H9 (cell line): ENCODE measurements at regions not wholly inside any gene's neighbourhood (a gene's known extent, or its start where the extent isn't known, plus 50 kb on each side); places are given as distances from the start of the nearest gene placed in this dataset.

Experiments used
- DNase-seq: peaks from one replicate; pipeline ENCODE4 v3.0.0-alpha.2; 2017
- H2AFZ ChIP-seq: one replicate; pipeline ENCODE4 v1.6.1; 2013; ENCODE audit warnings: mild to moderate bottlenecking, low read length, control low read depth, moderate library complexity
- H2AK5ac ChIP-seq: 2 replicates; pipeline ENCODE4 v1.6.1; 2013; ENCODE audit warnings: low read length, control low read depth, mixed read lengths; ENCODE audit not compliant: insufficient read length
- H2BK120ac ChIP-seq: one replicate; pipeline ENCODE4 v1.6.1; 2013; ENCODE audit warnings: low read depth, mild to moderate bottlenecking, low read length, control low read depth, inconsistent platforms; ENCODE audit not compliant: poor library complexity, severe bottlenecking
- H2BK12ac ChIP-seq: 2 replicates; pipeline ENCODE4 v1.6.1; 2013; ENCODE audit warnings: low read length, control low read depth, mixed read lengths, low read depth; ENCODE audit not compliant: insufficient read length
- H2BK15ac ChIP-seq: 2 replicates; pipeline ENCODE4 v1.6.1; 2013; ENCODE audit warnings: low read depth, low read length, control low read depth
- H2BK20ac ChIP-seq: one replicate; pipeline ENCODE4 v1.6.1; 2013; ENCODE audit warnings: low read depth, mild to moderate bottlenecking, low read length, control low read depth, inconsistent platforms; ENCODE audit not compliant: poor library complexity, severe bottlenecking
- H2BK5ac ChIP-seq: 2 replicates; pipeline ENCODE4 v1.6.1; 2013; ENCODE audit warnings: low read length, control low read depth, mixed read lengths; ENCODE audit not compliant: insufficient read length
- H3K14ac ChIP-seq: 2 replicates; pipeline ENCODE4 v1.6.1; 2013; ENCODE audit warnings: low read length, control low read depth; ENCODE audit not compliant: insufficient read depth
- H3K18ac ChIP-seq: 2 replicates; pipeline ENCODE4 v1.6.1; 2013; ENCODE audit warnings: low read depth, mild to moderate bottlenecking, mixed read lengths, low read length, control low read depth; ENCODE audit not compliant: insufficient read length
- H3K23ac ChIP-seq: 2 replicates; pipeline ENCODE4 v1.6.1; 2013; ENCODE audit warnings: low read length, control low read depth, mixed read lengths, low read depth; ENCODE audit not compliant: insufficient read length
- H3K23me2 ChIP-seq: 2 replicates; pipeline ENCODE4 v1.6.1; 2013; ENCODE audit warnings: low read depth, mild to moderate bottlenecking, mixed read lengths, low read length, control low read depth; ENCODE audit not compliant: insufficient read length, poor library complexity, severe bottlenecking
- H3K27ac ChIP-seq: 2 replicates; pipeline ENCODE4 v1.5.1; 2013; ENCODE audit warnings: low read length, control low read depth, mixed read lengths, low read depth; ENCODE audit not compliant: insufficient read length
- H3K27me3 ChIP-seq: 2 replicates; pipeline ENCODE4 v1.6.1; 2013; ENCODE audit warnings: low read length, control low read depth, inconsistent platforms; ENCODE audit not compliant: insufficient read depth
- H3K4ac ChIP-seq: 2 replicates; pipeline ENCODE4 v1.6.1; 2013; ENCODE audit warnings: low read depth, mild to moderate bottlenecking, control low read depth, inconsistent platforms, low read length, moderate library complexity
- H3K4me1 ChIP-seq: 2 replicates; pipeline ENCODE4 v1.6.1; 2013; ENCODE audit warnings: low read length, control low read depth, inconsistent platforms; ENCODE audit not compliant: insufficient read depth
- H3K4me2 ChIP-seq: 2 replicates; pipeline ENCODE4 v1.6.1; 2013; ENCODE audit warnings: low read length, control low read depth, mixed read lengths; ENCODE audit not compliant: insufficient read length, insufficient read depth
- H3K56ac ChIP-seq: 2 replicates; pipeline ENCODE4 v1.6.1; 2013; ENCODE audit warnings: low read depth, mild to moderate bottlenecking, mixed read lengths, low read length, control low read depth; ENCODE audit not compliant: insufficient read length
- H3K79me1 ChIP-seq: 2 replicates; pipeline ENCODE4 v1.6.1; 2013; ENCODE audit warnings: low read depth, mild to moderate bottlenecking, moderate library complexity, low read length, control low read depth, inconsistent platforms; ENCODE audit not compliant: insufficient read depth, poor library complexity, severe bottlenecking
- H3K79me2 ChIP-seq: 2 replicates; pipeline ENCODE4 v1.6.1; 2013; ENCODE audit warnings: low read length, control low read depth, inconsistent platforms; ENCODE audit not compliant: insufficient read depth
- H3K9ac ChIP-seq: 2 replicates; pipeline ENCODE4 v1.6.1; 2013; ENCODE audit warnings: low read length, control low read depth, mixed read lengths; ENCODE audit not compliant: insufficient read length; ENCODE audit errors: extremely low read depth
- H3K9me3 ChIP-seq: one replicate; pipeline ENCODE4 v1.6.1; 2013; ENCODE audit warnings: low read depth, low read length, inconsistent platforms; ENCODE audit not compliant: control insufficient read depth
- H3T11ph ChIP-seq: one replicate; pipeline ENCODE4 v1.6.1; 2013; ENCODE audit warnings: mild to moderate bottlenecking, low read length, control low read depth, inconsistent platforms
- H4K20me1 ChIP-seq: one replicate; pipeline ENCODE4 v1.6.1; 2013; ENCODE audit not compliant: control insufficient read depth, insufficient read length, insufficient read depth
- H4K5ac ChIP-seq: 2 replicates; pipeline ENCODE4 v1.6.1; 2013; ENCODE audit warnings: low read depth, mild to moderate bottlenecking, mixed read lengths, low read length, control low read depth; ENCODE audit not compliant: insufficient read length
- H4K8ac ChIP-seq: replicated peaks from 2 replicates; pipeline ENCODE4 v1.6.1; 2013; ENCODE audit warnings: low read length, control low read depth, mixed read lengths, low read depth; ENCODE audit not compliant: insufficient read length
- H4K91ac ChIP-seq: 2 replicates; pipeline ENCODE4 v1.6.1; 2013; ENCODE audit warnings: low read depth, mild to moderate bottlenecking, moderate library complexity, mixed read lengths, low read length, control low read depth; ENCODE audit not compliant: insufficient read length
- H3K27ac Mint-ChIP-seq, 3 experiments: 2 replicates in 2 of 3; 3 replicates in 1 of 3; pipeline ENCODE4 v1.8.0; 2020 to 2021; ENCODE audit warnings: mixed read lengths in 3 of 3, mild to moderate bottlenecking in 1 of 3, moderate library complexity in 1 of 3
- H3K27me3 Mint-ChIP-seq: 2 replicates; pipeline ENCODE4 v1.8.0; 2021; ENCODE audit warnings: low read depth, mild to moderate bottlenecking, moderate library complexity, mixed read lengths
- H3K36me3 Mint-ChIP-seq, 3 experiments: 2 replicates in 2 of 3; 3 replicates in 1 of 3; pipeline ENCODE4 v1.8.0; 2020 to 2021; ENCODE audit warnings: low read depth in 3 of 3, mixed read lengths in 3 of 3; ENCODE audit not compliant: insufficient read depth in 1 of 3
- H3K4me1 Mint-ChIP-seq, 2 experiments: 2 replicates each; pipeline ENCODE4 v1.8.0; 2020; ENCODE audit warnings: mixed read lengths in 2 of 2
- H3K4me3 Mint-ChIP-seq, 2 experiments: 2 replicates in 1 of 2; 3 replicates in 1 of 2; pipeline ENCODE4 v1.8.0; 2020 to 2021; ENCODE audit warnings: mild to moderate bottlenecking in 2 of 2, mixed read lengths in 2 of 2, moderate library complexity in 1 of 2
- H3K9me3 Mint-ChIP-seq, 2 experiments: 2 replicates in 1 of 2; 3 replicates in 1 of 2; pipeline ENCODE4 v1.8.0; 2020; ENCODE audit warnings: mild to moderate bottlenecking in 2 of 2, mixed read lengths in 2 of 2, moderate library complexity in 1 of 2
- CTCF ChIP-seq: fragments of 200-600 bp; sonication (generic); conservative IDR thresholded peaks from 3 replicates; pipeline ENCODE4 v1.8.0; 2021; ENCODE audit warnings: antibody characterized with exemption, mild to moderate bottlenecking
- WGBS: extraction: QIAGEN DNeasy Blood & Tissue Kit; methylation state at CpG from one replicate; pipeline ENCODE4 v1.1.7; 2013; ENCODE audit warnings: missing lambda C conversion rate, low lambda C conversion rate, mixed read lengths; ENCODE audit not compliant: insufficient read length; ENCODE audit errors: extremely low coverage; 5-methylcytosine and 5-hydroxymethylcytosine counted together

- H3K23ac ChIP-seq = no peak overlapping the region
- no peaks in the 10 kb centered on the region for H3K9me3 ChIP-seq
- peaks cover 3 to 6% of the 10 kb centered on the region in 2 experiments; a peak in 4 of 5 replicates for H3K9me3 Mint-ChIP-seq
- H3K23me2 ChIP-seq = no peaks in the 10 kb centered on the region
- H3K4me1 Mint-ChIP-seq = no peaks in the 10 kb centered on the region; a peak in 1 of 4 replicates
- H3T11ph ChIP-seq = no peak overlapping the region
- H4K20me1 ChIP-seq = no peaks in the 10 kb centered on the region
- H4K91ac ChIP-seq = no peak overlapping the region
- H3K4me3 Mint-ChIP-seq = no peak overlapping the region
- no peak overlapping the region for H4K5ac ChIP-seq
- no peak overlapping the region for H2BK12ac ChIP-seq
- H3K27me3 Mint-ChIP-seq = peaks cover 15% of the 10 kb centered on the region
- no peaks in the 10 kb centered on the region for H3K27me3 ChIP-seq
- no peak for TF ChIP-seq CTCF
- H3K79me1 ChIP-seq = no peaks in the 10 kb centered on the region
- H3K4me2 ChIP-seq = no peak overlapping the region
- no peak overlapping the region for H3K56ac ChIP-seq
- H3K14ac ChIP-seq = no peak overlapping the region
- no peak for DNase-seq
- H4K8ac ChIP-seq = no peak overlapping the region
- H2BK120ac ChIP-seq = no peak overlapping the region
- no peak overlapping the region for H2AFZ ChIP-seq
- no CpG with 5 or more reads among the region's 1 CpG for WGBS
- no peak overlapping the region for H3K4ac ChIP-seq
- no peak overlapping the region for H2BK5ac ChIP-seq
- H2AK5ac ChIP-seq = no peak overlapping the region
- no peak overlapping the region for H3K18ac ChIP-seq
- no peak overlapping the region for H3K9ac ChIP-seq
- H3K27ac Mint-ChIP-seq = no peak overlapping the region
- H2BK20ac ChIP-seq = no peak overlapping the region
- H3K79me2 ChIP-seq = no peaks in the 10 kb centered on the region
- H2BK15ac ChIP-seq = no peak overlapping the region
- H3K27ac ChIP-seq = no peak overlapping the region
- H3K36me3 Mint-ChIP-seq = no peaks in the 10 kb centered on the region; a peak in 2 of 7 replicates
- H3K4me1 ChIP-seq = no peaks in the 10 kb centered on the region
Observed at GRCh38 chr7:69198250-69198649, 400.0 kb upstream of the AUTS2 start.
